Mesendoderm (in vitro differentiated cells): ENCODE measurements at regions not wholly inside any gene's neighbourhood (a gene's known extent, or its start where the extent isn't known, plus 50 kb on each side); places are given as distances from the start of the nearest gene placed in this dataset.

Source experiments
- DNase-seq: peaks from one replicate; pipeline ENCODE4 v3.0.0; 2013
- H2AK5ac ChIP-seq: 2 replicates; pipeline ENCODE4 v1.6.1; 2013; ENCODE audit warnings: low read length, inconsistent platforms
- H2BK120ac ChIP-seq: 2 replicates; pipeline ENCODE4 v1.6.1; 2013; ENCODE audit warnings: low read depth, mild to moderate bottlenecking, low read length, moderate library complexity, mixed read lengths
- H2BK15ac ChIP-seq: replicated peaks from 2 replicates; pipeline ENCODE4 v1.6.1; 2013; ENCODE audit warnings: low read depth, mild to moderate bottlenecking, moderate library complexity
- H2BK5ac ChIP-seq: 2 replicates; pipeline ENCODE4 v1.6.1; 2013; ENCODE audit warnings: low read length, inconsistent platforms
- H3K18ac ChIP-seq: 2 replicates; pipeline ENCODE4 v1.6.1; 2013; ENCODE audit warnings: mild to moderate bottlenecking, low read length, mixed read lengths
- H3K23ac ChIP-seq: one replicate; pipeline ENCODE4 v1.6.1; 2013; ENCODE audit warnings: low read length
- H3K27ac ChIP-seq: 2 replicates; pipeline ENCODE4 v1.5.1; 2013; ENCODE audit warnings: low read depth, mild to moderate bottlenecking, inconsistent platforms, low read length, moderate library complexity
- H3K27me3 ChIP-seq: 2 replicates; pipeline ENCODE4 v1.6.1; 2013; ENCODE audit warnings: low read length, control low read depth, mild to moderate bottlenecking, inconsistent platforms; ENCODE audit not compliant: insufficient read depth, poor library complexity
- H3K36me3 ChIP-seq: 2 replicates; pipeline ENCODE4 v1.6.1; 2013; ENCODE audit warnings: low read length, inconsistent platforms; ENCODE audit not compliant: control insufficient read depth, insufficient read depth
- H3K4ac ChIP-seq: one replicate; pipeline ENCODE4 v1.6.1; 2013; ENCODE audit warnings: low read depth, mild to moderate bottlenecking, low read length, moderate library complexity
- H3K4me1 ChIP-seq: 2 replicates; pipeline ENCODE4 v1.6.1; 2013; ENCODE audit warnings: low read depth, low read length, inconsistent platforms; ENCODE audit not compliant: control insufficient read depth
- H3K4me2 ChIP-seq: 2 replicates; pipeline ENCODE4 v1.6.1; 2013; ENCODE audit warnings: low read length
- H3K4me3 ChIP-seq: 2 replicates; pipeline ENCODE4 v1.5.1; 2013; ENCODE audit warnings: mild to moderate bottlenecking, low read length
- H3K56ac ChIP-seq: one replicate; pipeline ENCODE4 v1.6.1; 2013; ENCODE audit warnings: low read length
- H3K79me1 ChIP-seq: 2 replicates; pipeline ENCODE4 v1.6.1; 2013; ENCODE audit warnings: low read length, inconsistent platforms
- H3K79me2 ChIP-seq: 2 replicates; pipeline ENCODE4 v1.6.1; 2013; ENCODE audit warnings: mild to moderate bottlenecking, low read length; ENCODE audit not compliant: control insufficient read depth, insufficient read depth
- H3K9ac ChIP-seq: 2 replicates; pipeline ENCODE4 v1.6.1; 2013; ENCODE audit warnings: low read length, inconsistent platforms
- H4K5ac ChIP-seq: one replicate; pipeline ENCODE4 v1.6.1; 2013; ENCODE audit warnings: low read length
- H4K8ac ChIP-seq: one replicate; pipeline ENCODE4 v1.6.1; 2013; ENCODE audit warnings: low read depth, mild to moderate bottlenecking, control low read depth, low read length, moderate library complexity
- WGBS: extraction: QIAGEN DNeasy Blood & Tissue Kit; methylation state at CpG from one replicate; pipeline ENCODE4 v1.1.7; 2013; ENCODE audit warnings: low lambda C conversion rate, missing lambda C conversion rate; ENCODE audit not compliant: insufficient coverage; ENCODE audit errors: extremely low coverage; 5-methylcytosine and 5-hydroxymethylcytosine counted together

GRCh38 chr15:61777689-61778088 lies 282.6 kb downstream of the VPS13C start:
- Histone ChIP-seq H3K27me3 (no peaks in the 10 kb centered on the region), H2BK120ac (no peak overlapping the region), H3K4me1 (no peaks in the 10 kb centered on the region), H3K23ac (no peak overlapping the region), H3K79me1 (no peaks in the 10 kb centered on the region), H2AK5ac (no peak overlapping the region), H2BK5ac (no peak overlapping the region), H3K27ac (no peak overlapping the region), H4K5ac (no peak overlapping the region), H3K4me3 (no peak overlapping the region), H2BK15ac (no peak overlapping the region), H3K56ac (no peak overlapping the region), H4K8ac (no peak overlapping the region), H3K36me3 (no peaks in the 10 kb centered on the region), H3K4ac (no peak overlapping the region), H3K79me2 (no peaks in the 10 kb centered on the region), H3K9ac (no peak overlapping the region), H3K4me2 (no peak overlapping the region), H3K18ac (no peak overlapping the region)
- DNase-seq: no peak
- WGBS: no CpG with 5 or more reads among the region's 4 CpGs

GRCh38 chr15:61769557-61769956 lies 290.7 kb downstream of the VPS13C start:
- no peak for DNase-seq
- no peak overlapping the region for H3K9ac ChIP-seq
- H3K4ac ChIP-seq: no peak overlapping the region
- H2BK15ac ChIP-seq: no peak overlapping the region
- no peaks in the 10 kb centered on the region for H3K79me2 ChIP-seq
- no peak overlapping the region for H4K8ac ChIP-seq
- no peak overlapping the region for H3K56ac ChIP-seq
- no peak overlapping the region for H4K5ac ChIP-seq
- no peaks in the 10 kb centered on the region for H3K36me3 ChIP-seq
- no peak overlapping the region for H2BK5ac ChIP-seq
- H3K4me2 ChIP-seq: no peak overlapping the region
- H2BK120ac ChIP-seq: no peak overlapping the region
- H3K27ac ChIP-seq: no peak overlapping the region
- no peaks in the 10 kb centered on the region for H3K27me3 ChIP-seq
- no peak overlapping the region for H3K23ac ChIP-seq
- no peaks in the 10 kb centered on the region for H3K4me1 ChIP-seq
- H3K4me3 ChIP-seq: no peak overlapping the region
- H3K79me1 ChIP-seq: no peaks in the 10 kb centered on the region
- no CpG with 5 or more reads among the region's 2 CpGs for WGBS
- no peak overlapping the region for H2AK5ac ChIP-seq
- no peak overlapping the region for H3K18ac ChIP-seq

- no peak overlapping the region for H2BK5ac ChIP-seq
- no peak overlapping the region for H3K9ac ChIP-seq
- no peaks in the 10 kb centered on the region for H3K27me3 ChIP-seq
- H3K23ac ChIP-seq: no peak overlapping the region
- H3K36me3 ChIP-seq: no peaks in the 10 kb centered on the region
- no peak overlapping the region for H3K4me2 ChIP-seq
- no peak overlapping the region for H4K8ac ChIP-seq
- H3K18ac ChIP-seq: no peak overlapping the region
- H4K5ac ChIP-seq: no peak overlapping the region
- H3K4ac ChIP-seq: no peak overlapping the region
- no peaks in the 10 kb centered on the region for H3K79me2 ChIP-seq
- H3K79me1 ChIP-seq: no peaks in the 10 kb centered on the region
- DNase-seq: no peak
- no peak overlapping the region for H3K4me3 ChIP-seq
- no peaks in the 10 kb centered on the region for H3K4me1 ChIP-seq
- H3K56ac ChIP-seq: no peak overlapping the region
- no CpG with 5 or more reads among the region's 2 CpGs for WGBS
- no peak overlapping the region for H2BK15ac ChIP-seq
- no peak overlapping the region for H2AK5ac ChIP-seq
- H2BK120ac ChIP-seq: no peak overlapping the region
- H3K27ac ChIP-seq: no peak overlapping the region
These were observed 292.1 kb downstream of the VPS13C start for GRCh38 chr15:61768131-61768530.

- H3K79me2 ChIP-seq: no peaks in the 10 kb centered on the region
- no peak overlapping the region for H3K4ac ChIP-seq
- H3K9ac ChIP-seq: no peak overlapping the region
- H3K23ac ChIP-seq: no peak overlapping the region
- no peak overlapping the region for H3K4me2 ChIP-seq
- no peak overlapping the region for H2AK5ac ChIP-seq
- H3K56ac ChIP-seq: no peak overlapping the region
- H2BK5ac ChIP-seq: no peak overlapping the region
- H3K18ac ChIP-seq: no peak overlapping the region
- no CpG with 5 or more reads among the region's 6 CpGs for WGBS
- H4K5ac ChIP-seq: no peak overlapping the region
- H4K8ac ChIP-seq: no peak overlapping the region
- no peaks in the 10 kb centered on the region for H3K36me3 ChIP-seq
- H3K4me1 ChIP-seq: no peaks in the 10 kb centered on the region
- H3K79me1 ChIP-seq: no peaks in the 10 kb centered on the region
- H2BK120ac ChIP-seq: no peak overlapping the region
- H3K4me3 ChIP-seq: no peak overlapping the region
- H2BK15ac ChIP-seq: no peak overlapping the region
- H3K27me3 ChIP-seq: no peaks in the 10 kb centered on the region
- H3K27ac ChIP-seq: no peak overlapping the region
- DNase-seq: no peak
These were observed 295.3 kb downstream of the VPS13C start for GRCh38 chr15:61764981-61765380.

GRCh38 chr15:61764141-61764540 lies 296.1 kb downstream of the VPS13C start:
- Histone ChIP-seq H3K27ac (no peak overlapping the region), H3K23ac (no peak overlapping the region), H2BK5ac (no peak overlapping the region), H3K79me1 (no peaks in the 10 kb centered on the region), H3K4me1 (no peaks in the 10 kb centered on the region), H3K4ac (no peak overlapping the region), H3K18ac (no peak overlapping the region), H3K4me2 (no peak overlapping the region), H3K9ac (no peak overlapping the region), H3K56ac (no peak overlapping the region), H3K79me2 (no peaks in the 10 kb centered on the region), H2BK120ac (no peak overlapping the region), H4K5ac (no peak overlapping the region), H2BK15ac (no peak overlapping the region), H3K4me3 (no peak overlapping the region), H2AK5ac (no peak overlapping the region), H4K8ac (no peak overlapping the region), H3K27me3 (no peaks in the 10 kb centered on the region), H3K36me3 (no peaks in the 10 kb centered on the region)
- DNase-seq: no peak
- WGBS: no CpG with 5 or more reads among the region's 3 CpGs

- Histone ChIP-seq H3K36me3 (no peaks in the 10 kb centered on the region), H4K5ac (no peak overlapping the region), H3K4ac (no peak overlapping the region), H3K4me1 (no peaks in the 10 kb centered on the region), H3K79me2 (no peaks in the 10 kb centered on the region), H3K9ac (no peak overlapping the region), H2BK5ac (no peak overlapping the region), H3K79me1 (no peaks in the 10 kb centered on the region), H3K18ac (no peak overlapping the region), H3K4me2 (no peak overlapping the region), H4K8ac (no peak overlapping the region), H2AK5ac (no peak overlapping the region), H3K27ac (no peak overlapping the region), H3K4me3 (no peak overlapping the region), H2BK120ac (no peak overlapping the region), H2BK15ac (no peak overlapping the region), H3K56ac (no peak overlapping the region), H3K27me3 (no peaks in the 10 kb centered on the region), H3K23ac (no peak overlapping the region)
- WGBS: no CpG with 5 or more reads among the region's 3 CpGs
- DNase-seq: no peak
These were observed 297.6 kb downstream of the VPS13C start for GRCh38 chr15:61762676-61763075.
